IMR-90 (cell line): ENCODE measurements at regions not wholly inside any gene's neighbourhood (a gene's known extent, or its start where the extent isn't known, plus 50 kb on each side); places are given as distances from the start of the nearest gene placed in this dataset.

Experiments
- ATAC-seq: fragments of 200-7000 bp; cut with Tn5 transposase; 2 replicates; pipeline ENCODE4 v1.9.1; 2020; ENCODE audit warnings: low read depth, mild to moderate bottlenecking, moderate library complexity
- BruUV-seq: library from RNA; stranded (reverse); fragments of 400-500 nt; replicated peaks from 2 replicates; lab custom pipeline; 2021; lab: Mats Ljungman, UMichigan
- CTCF ChIA-PET: fragments of 300-600 bp; formaldehyde crosslinking; extraction: SDS; loops from one replicate; lab custom pipeline; 2021; ENCODE audit warnings: antibody characterized with exemption; lab: Yijun Ruan, JAX
- POLR2A ChIA-PET: fragments of 300-600 bp; sonication (Branson Sonifier 250); formaldehyde crosslinking; loops from one replicate; lab custom pipeline; 2022; ENCODE audit warnings: antibody characterized with exemption; ENCODE audit not compliant: unreplicated experiment; lab: Charles Lee
- DNase-seq: peaks from one replicate; pipeline ENCODE4 v3.0.0; 2013
- H2AFZ ChIP-seq: replicated peaks from 2 replicates; pipeline ENCODE3; 2013; ENCODE audit warnings: low read length, mild to moderate bottlenecking; ENCODE audit not compliant: poor library complexity
- H2AK5ac ChIP-seq: 2 replicates; pipeline ENCODE4 v1.6.1; 2013; ENCODE audit warnings: low read depth, low read length, inconsistent platforms
- H2AK9ac ChIP-seq: replicated peaks from 2 replicates; pipeline ENCODE3; 2013; ENCODE audit warnings: mild to moderate bottlenecking, low read depth, low read length, moderate library complexity; ENCODE audit not compliant: poor library complexity
- H2BK120ac ChIP-seq: 2 replicates; pipeline ENCODE4 v1.6.1; 2013; ENCODE audit warnings: low read depth, low read length, inconsistent platforms
- H2BK15ac ChIP-seq: 3 replicates; pipeline ENCODE4 v1.6.1; 2013; ENCODE audit warnings: low read depth, low read length, inconsistent platforms
- H2BK20ac ChIP-seq: 2 replicates; pipeline ENCODE4 v1.6.1; 2013; ENCODE audit warnings: low read depth, mild to moderate bottlenecking, inconsistent platforms, low read length, moderate library complexity
- H2BK5ac ChIP-seq: 2 replicates; pipeline ENCODE4 v1.6.1; 2013; ENCODE audit warnings: mild to moderate bottlenecking, low read depth, low read length, inconsistent platforms; ENCODE audit not compliant: poor library complexity, severe bottlenecking
- H3K14ac ChIP-seq: replicated peaks from 2 replicates; pipeline ENCODE4 v1.6.1; 2013; ENCODE audit warnings: low read depth, low read length, inconsistent platforms
- H3K18ac ChIP-seq: 2 replicates; pipeline ENCODE4 v1.6.1; 2013; ENCODE audit warnings: low read depth, low read length, control low read depth
- H3K23ac ChIP-seq: 2 replicates; pipeline ENCODE4 v1.6.1; 2013; ENCODE audit warnings: low read depth, low read length, inconsistent platforms
- H3K27ac ChIP-seq: 2 replicates; pipeline ENCODE4 v1.5.1; 2013; ENCODE audit warnings: mild to moderate bottlenecking, control low read depth, low read length; ENCODE audit not compliant: insufficient read depth
- H3K27me3 ChIP-seq: 2 replicates; pipeline ENCODE4 v1.6.1; 2013; ENCODE audit warnings: low read length; ENCODE audit not compliant: control insufficient read depth, insufficient read depth
- H3K36me3 ChIP-seq: 2 replicates; pipeline ENCODE4 v1.6.1; 2013; ENCODE audit warnings: low read length, mixed read lengths; ENCODE audit not compliant: control insufficient read depth, insufficient read depth
- H3K4ac ChIP-seq: 2 replicates; pipeline ENCODE4 v1.6.1; 2013; ENCODE audit warnings: low read depth, low read length, inconsistent platforms
- H3K4me1 ChIP-seq: 2 replicates; pipeline ENCODE4 v1.6.1; 2013; ENCODE audit warnings: low read length, mixed read lengths; ENCODE audit not compliant: control insufficient read depth, insufficient read depth
- H3K4me2 ChIP-seq: 2 replicates; pipeline ENCODE4 v1.6.1; 2013; ENCODE audit warnings: low read depth, mild to moderate bottlenecking, control low read depth, low read length, moderate library complexity
- H3K4me3 ChIP-seq: 2 replicates; pipeline ENCODE4 v1.5.1; 2013; ENCODE audit warnings: low read depth, mild to moderate bottlenecking, control low read depth, low read length, moderate library complexity; ENCODE audit not compliant: insufficient read depth
- H3K56ac ChIP-seq: 2 replicates; pipeline ENCODE4 v1.6.1; 2013; ENCODE audit warnings: low read length, inconsistent platforms; ENCODE audit not compliant: insufficient read depth; ENCODE audit errors: extremely low read depth
- H3K79me1 ChIP-seq, 2 experiments: 2 replicates each; pipeline ENCODE4 v1.6.1; 2013; ENCODE audit warnings: low read length in 2 of 2, inconsistent platforms in 1 of 2, low read depth in 1 of 2
- H3K9ac ChIP-seq: 2 replicates; pipeline ENCODE4 v1.6.1; 2013; ENCODE audit warnings: low read depth, low read length, control low read depth
- H3K9me1 ChIP-seq: 2 replicates; pipeline ENCODE4 v1.6.1; 2013; ENCODE audit warnings: low read length, inconsistent platforms; ENCODE audit not compliant: insufficient read depth
- H3K9me3 ChIP-seq: 2 replicates; pipeline ENCODE4 v1.6.1; 2013; ENCODE audit warnings: low read length; ENCODE audit not compliant: control insufficient read depth, insufficient read depth
- H4K20me1 ChIP-seq: 2 replicates; pipeline ENCODE4 v1.6.1; 2013; ENCODE audit warnings: low read length, inconsistent platforms; ENCODE audit not compliant: insufficient read depth
- H4K5ac ChIP-seq: 2 replicates; pipeline ENCODE4 v1.6.1; 2013; ENCODE audit warnings: mild to moderate bottlenecking, low read depth, low read length, control low read depth
- H4K8ac ChIP-seq, 2 experiments: 2 replicates each; pipeline ENCODE4 v1.6.1; 2013; ENCODE audit warnings: low read depth in 2 of 2, low read length in 2 of 2, control low read depth in 1 of 2, inconsistent platforms in 1 of 2
- H4K91ac ChIP-seq: 2 replicates; pipeline ENCODE4 v1.6.1; 2013; ENCODE audit warnings: low read depth, low read length, inconsistent platforms; ENCODE audit not compliant: insufficient read depth
- BHLHE40 ChIP-seq: fragments of 150-350 bp; IDR thresholded peaks from 2 replicates; pipeline ENCODE4 v1.6.1; 2016; ENCODE audit warnings: mild to moderate bottlenecking, low read depth, low read length
- CEBPB ChIP-seq: IDR thresholded peaks from 2 replicates; pipeline ENCODE4 v1.6.1; 2012; ENCODE audit warnings: low read depth, low read length, improper control_type of control experiment
- CHD1 ChIP-seq: IDR thresholded peaks from 2 replicates; pipeline ENCODE4 v1.6.1; 2012; ENCODE audit warnings: low read depth, low read length, improper control_type of control experiment
- ELK1 ChIP-seq: fragments of 150-350 bp; IDR thresholded peaks from 2 replicates; pipeline ENCODE4 v1.6.1; 2016; ENCODE audit warnings: low read depth, mild to moderate bottlenecking, low read length, moderate library complexity, borderline replicate concordance
- FOS ChIP-seq: fragments of 150-350 bp; IDR thresholded peaks from 2 replicates; pipeline ENCODE4 v1.6.1; 2016; ENCODE audit warnings: low read depth, low read length
- MAFK ChIP-seq: IDR thresholded peaks from 2 replicates; pipeline ENCODE4 v1.6.1; 2012; ENCODE audit warnings: low read depth, low read length, improper control_type of control experiment
- MAZ ChIP-seq: IDR thresholded peaks from 2 replicates; pipeline ENCODE4 v1.6.1; 2012; ENCODE audit warnings: low read depth, mild to moderate bottlenecking, low read length, improper control_type of control experiment, moderate library complexity, borderline replicate concordance
- MXI1 ChIP-seq: IDR thresholded peaks from 2 replicates; pipeline ENCODE4 v1.6.1; 2012; ENCODE audit warnings: low read depth, mild to moderate bottlenecking, low read length, moderate library complexity, borderline replicate concordance
- NFE2L2 ChIP-seq: fragments of 150-350 bp; IDR thresholded peaks from 2 replicates; pipeline ENCODE4 v1.6.1; 2016; ENCODE audit warnings: low read depth, mild to moderate bottlenecking, low read length
- POLR2A ChIP-seq: IDR thresholded peaks from 2 replicates; pipeline ENCODE4 v1.6.1; 2012; ENCODE audit warnings: mild to moderate bottlenecking, low read depth, low read length
- RAD21 ChIP-seq: IDR thresholded peaks from 2 replicates; pipeline ENCODE4 v1.6.1; 2012; ENCODE audit warnings: low read length, improper control_type of control experiment
- SMC3 ChIP-seq: fragments of 150-350 bp; IDR thresholded peaks from 2 replicates; pipeline ENCODE4 v1.6.1; 2016; ENCODE audit warnings: low read depth, mild to moderate bottlenecking, antibody characterized with exemption, low read length, moderate library complexity
- WGBS, 2 experiments: methylation state at CpG; one replicate each; pipeline versions ENCODE4 v1.1.5 to v1.1.7; 2013; ENCODE audit warnings: missing lambda C conversion rate in 2 of 2; ENCODE audit not compliant: insufficient read length in 1 of 2; ENCODE audit errors: extremely low coverage in 2 of 2; 5-methylcytosine and 5-hydroxymethylcytosine counted together
- dilution Hi-C: fragments of 300-500 bp; cut with HindIII; formaldehyde crosslinking; loops from one replicate; pipeline ENCODE4 v1.14.3; 2018; ENCODE audit warnings: low sequenced_read_pairs; ENCODE audit not compliant: unreplicated experiment
- in situ Hi-C: fragments of 300-500 bp; cut with MboI; formaldehyde crosslinking; loops from 3 replicates; pipeline ENCODE4 v1.14.3; 2019; ENCODE audit warnings: low sequenced_read_pairs, inconsistent platforms, mixed read lengths
- intact Hi-C: fragments of 100-400 bp; cut with micrococcal nuclease; formaldehyde crosslinking; loops from 2 replicates; pipeline ENCODE4 v1.10.0; 2022
- TF ChIP-seq, protein P1 (sequence below): conservative IDR thresholded peaks from 2 replicates; pipeline ENCODE4 v1.5.1; 2012; ENCODE audit warnings: mild to moderate bottlenecking, low read depth, low read length, improper control_type of control experiment
- TF ChIP-seq, protein P2 (sequence below): fragments of 150-350 bp; IDR thresholded peaks from 2 replicates; pipeline ENCODE4 v1.6.1; 2017; ENCODE audit warnings: mild to moderate bottlenecking, antibody characterized with exemption, low read length, low read depth

- no peak overlapping the region for H2BK120ac ChIP-seq
- in situ Hi-C loops: no loop called here
- dilution Hi-C loops: no loop called here
- H3K4me3 ChIP-seq: no peak overlapping the region
- no peaks in the 10 kb centered on the region for H3K27me3 ChIP-seq
- H3K23ac ChIP-seq: no peak overlapping the region
- BruUV-seq: no TSS peak
- H4K5ac ChIP-seq: no peak overlapping the region
- H3K79me1 ChIP-seq: no peaks in the 10 kb centered on the region
- no peak overlapping the region for H2BK5ac ChIP-seq
- no peak overlapping the region for H3K4ac ChIP-seq
- no peak overlapping the region for H3K14ac ChIP-seq
- ChIA-PET CTCF (no interaction called here), POLR2A (no interaction called here)
- H2BK20ac ChIP-seq: no peak overlapping the region
- no peak overlapping the region for H2AK9ac ChIP-seq
- H3K9ac ChIP-seq: no peak overlapping the region
- DNase-seq (no peak), ATAC-seq (no peak)
- H2AK5ac ChIP-seq: no peak overlapping the region
- no peak overlapping the region for H3K27ac ChIP-seq
- H3K18ac ChIP-seq: no peak overlapping the region
- H4K20me1 ChIP-seq: no peaks in the 10 kb centered on the region
- H3K36me3 ChIP-seq: no peaks in the 10 kb centered on the region
- H4K91ac ChIP-seq: no peak overlapping the region
- H3K4me1 ChIP-seq: no peaks in the 10 kb centered on the region
- TF ChIP-seq RAD21 (no peak), MXI1 (no peak), NFE2L2 (no peak), SMC3 (no peak), MAFK (no peak), ELK1 (no peak), CHD1 (no peak), MAZ (no peak), CEBPB (no peak), POLR2A (no peak), BHLHE40 (no peak), FOS (no peak)
- TF ChIP-seq, protein P1, sequence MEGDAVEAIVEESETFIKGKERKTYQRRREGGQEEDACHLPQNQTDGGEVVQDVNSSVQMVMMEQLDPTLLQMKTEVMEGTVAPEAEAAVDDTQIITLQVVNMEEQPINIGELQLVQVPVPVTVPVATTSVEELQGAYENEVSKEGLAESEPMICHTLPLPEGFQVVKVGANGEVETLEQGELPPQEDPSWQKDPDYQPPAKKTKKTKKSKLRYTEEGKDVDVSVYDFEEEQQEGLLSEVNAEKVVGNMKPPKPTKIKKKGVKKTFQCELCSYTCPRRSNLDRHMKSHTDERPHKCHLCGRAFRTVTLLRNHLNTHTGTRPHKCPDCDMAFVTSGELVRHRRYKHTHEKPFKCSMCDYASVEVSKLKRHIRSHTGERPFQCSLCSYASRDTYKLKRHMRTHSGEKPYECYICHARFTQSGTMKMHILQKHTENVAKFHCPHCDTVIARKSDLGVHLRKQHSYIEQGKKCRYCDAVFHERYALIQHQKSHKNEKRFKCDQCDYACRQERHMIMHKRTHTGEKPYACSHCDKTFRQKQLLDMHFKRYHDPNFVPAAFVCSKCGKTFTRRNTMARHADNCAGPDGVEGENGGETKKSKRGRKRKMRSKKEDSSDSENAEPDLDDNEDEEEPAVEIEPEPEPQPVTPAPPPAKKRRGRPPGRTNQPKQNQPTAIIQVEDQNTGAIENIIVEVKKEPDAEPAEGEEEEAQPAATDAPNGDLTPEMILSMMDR: no peak
- TF ChIP-seq, protein P2, sequence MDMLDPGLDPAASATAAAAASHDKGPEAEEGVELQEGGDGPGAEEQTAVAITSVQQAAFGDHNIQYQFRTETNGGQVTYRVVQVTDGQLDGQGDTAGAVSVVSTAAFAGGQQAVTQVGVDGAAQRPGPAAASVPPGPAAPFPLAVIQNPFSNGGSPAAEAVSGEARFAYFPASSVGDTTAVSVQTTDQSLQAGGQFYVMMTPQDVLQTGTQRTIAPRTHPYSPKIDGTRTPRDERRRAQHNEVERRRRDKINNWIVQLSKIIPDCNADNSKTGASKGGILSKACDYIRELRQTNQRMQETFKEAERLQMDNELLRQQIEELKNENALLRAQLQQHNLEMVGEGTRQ: no peak
- H3K9me1 ChIP-seq: no peaks in the 10 kb centered on the region
- no peak overlapping the region for H3K4me2 ChIP-seq
- no peak overlapping the region for H3K56ac ChIP-seq
- no CpG with 5 or more reads among the region's 4 CpGs for WGBS, 2 experiments
- no peak overlapping the region for H4K8ac ChIP-seq
- intact Hi-C loops: no loop called here
- no peak overlapping the region for H2AFZ ChIP-seq
- no peak overlapping the region for H2BK15ac ChIP-seq
- H3K9me3 ChIP-seq: no peaks in the 10 kb centered on the region
These were observed 526.8 kb upstream of the GOT2 start for GRCh38 chr16:59260892-59261291.
